CD4-positive, alpha-beta memory T cell (primary cell): ENCODE measurements at regions not wholly inside any gene's neighbourhood (a gene's known extent, or its start where the extent isn't known, plus 50 kb on each side); places are given as distances from the start of the nearest gene placed in this dataset.
"Not testable (repeated sequence)": the region's sequence is repeated elsewhere in the genome, so short reads cannot be mapped to it uniquely, and the experiment has no call there.

ENCODE experiments used
- CTCF ChIA-PET: fragments of 350-600 bp; sonication (Branson Sonifier 250); formaldehyde crosslinking; loops from one replicate; lab custom pipeline; 2021; ENCODE audit warnings: inconsistent platforms; ENCODE audit not compliant: partially characterized antibody; lab: Charles Lee
- POLR2A ChIA-PET: fragments of 350-600 bp; sonication (Branson Sonifier 250); formaldehyde crosslinking; loops from one replicate; lab custom pipeline; 2021; ENCODE audit not compliant: partially characterized antibody; lab: Charles Lee
- DNase-seq, 5 donors: peaks; one replicate each; pipeline versions ENCODE4 v3.0.0 to v3.0.0-alpha.2; 2020 to 2022; ENCODE audit warnings: mixed read lengths in 1 of 5
- H3K27ac ChIP-seq: one replicate; pipeline ENCODE4 v1.7.0; 2013; ENCODE audit warnings: low read depth, low read length
- H3K27me3 ChIP-seq: 2 replicates; pipeline ENCODE4 v1.7.0; 2013; ENCODE audit warnings: mild to moderate bottlenecking, low read length, moderate library complexity; ENCODE audit not compliant: insufficient read depth
- H3K36me3 ChIP-seq: 2 replicates; pipeline ENCODE4 v1.7.0; 2013; ENCODE audit warnings: mild to moderate bottlenecking, low read length, moderate library complexity; ENCODE audit not compliant: insufficient read depth
- H3K4me1 ChIP-seq: 2 replicates; pipeline ENCODE4 v1.7.0; 2013; ENCODE audit warnings: mild to moderate bottlenecking, low read length, moderate library complexity; ENCODE audit not compliant: insufficient read depth
- H3K4me3 ChIP-seq, 2 donors: one replicate each; pipeline ENCODE4 v1.7.0; 2013; ENCODE audit warnings: low read length in 2 of 2, mild to moderate bottlenecking in 1 of 2
- H3K9me3 ChIP-seq, 2 donors: one replicate each; pipeline ENCODE4 v1.7.0; 2013; ENCODE audit warnings: low read length in 2 of 2, control low read depth in 1 of 2; ENCODE audit not compliant: control insufficient read depth in 1 of 2
- H3K27ac Mint-ChIP-seq, 7 donors: one replicate each; pipeline ENCODE4 v1.8.0; 2020 to 2021; ENCODE audit warnings: mixed read lengths in 7 of 7, mild to moderate bottlenecking in 6 of 7, inconsistent platforms in 3 of 7, moderate library complexity in 3 of 7
- H3K27me3 Mint-ChIP-seq, 2 donors: one replicate each; pipeline ENCODE4 v1.8.0; 2020 to 2021; ENCODE audit warnings: mixed read lengths in 2 of 2
- H3K36me3 Mint-ChIP-seq, 2 donors: one replicate each; pipeline ENCODE4 v1.8.0; 2020 to 2021; ENCODE audit warnings: mixed read lengths in 2 of 2, inconsistent platforms in 1 of 2, mild to moderate bottlenecking in 1 of 2
- H3K4me1 Mint-ChIP-seq, 4 donors: one replicate each; pipeline ENCODE4 v1.8.0; 2020 to 2021; ENCODE audit warnings: mixed read lengths in 4 of 4, mild to moderate bottlenecking in 1 of 4
- H3K4me3 Mint-ChIP-seq, 8 donors: one replicate each; pipeline ENCODE4 v1.8.0; 2020 to 2021; ENCODE audit warnings: mixed read lengths in 8 of 8, mild to moderate bottlenecking in 7 of 8, moderate library complexity in 6 of 8, inconsistent platforms in 3 of 8
- H3K9me3 Mint-ChIP-seq, 8 donors: one replicate each; pipeline ENCODE4 v1.8.0; 2020 to 2021; ENCODE audit warnings: mixed read lengths in 8 of 8, mild to moderate bottlenecking in 5 of 8, inconsistent platforms in 3 of 8, moderate library complexity in 1 of 8
- intact Hi-C: fragments of 100-400 bp; cut with micrococcal nuclease; formaldehyde crosslinking; loops from one replicate; pipeline ENCODE4 v1.15.1; 2023

GRCh38 chr5:155556222-155556621 is 542.7 kb downstream of the KIF4B start:
- H3K9me3 Mint-ChIP-seq: peaks cover 0 to 2% (median 0%) of the 10 kb centered on the region in 8 donors
- intact Hi-C loops: no loop called here
- H3K4me3 ChIP-seq: no peak overlapping the region
- no peaks in the 10 kb centered on the region for H3K27me3 ChIP-seq
- ChIA-PET POLR2A (no interaction called here), CTCF (no interaction called here)
- no peaks in the 10 kb centered on the region for H3K4me1 ChIP-seq
- H3K27me3 Mint-ChIP-seq: no peaks in the 10 kb centered on the region
- no peak for DNase-seq
- H3K36me3 ChIP-seq: no peaks in the 10 kb centered on the region
- no peaks in the 10 kb centered on the region for H3K36me3 Mint-ChIP-seq
- H3K4me1 Mint-ChIP-seq: no peaks in the 10 kb centered on the region
- H3K27ac ChIP-seq: no peak overlapping the region
- H3K4me3 Mint-ChIP-seq: no peak overlapping the region
- H3K27ac Mint-ChIP-seq: no peak overlapping the region
- H3K9me3 ChIP-seq: no peaks in the 10 kb centered on the region

DNA sequence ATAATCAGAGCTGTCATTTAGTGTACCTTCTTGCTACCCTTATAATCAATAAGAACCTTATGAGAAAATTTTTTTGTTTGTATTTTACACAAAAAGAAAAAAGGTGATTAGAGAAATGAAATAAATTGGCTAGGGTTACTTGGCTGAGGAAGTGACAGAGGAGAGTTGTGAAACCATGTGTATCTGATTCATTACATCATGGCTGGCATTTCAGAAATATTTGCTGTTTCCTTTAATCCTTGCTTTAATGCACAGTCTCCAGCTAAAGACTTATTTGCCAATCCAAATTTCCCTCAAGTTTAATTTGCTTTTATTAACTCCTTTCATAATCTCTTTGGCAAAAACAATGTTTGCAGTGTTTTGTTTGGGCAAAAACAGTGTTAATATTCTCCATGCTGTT is 543.1 kb downstream of the KIF4B start:
- no peak overlapping the region for H3K27ac ChIP-seq
- intact Hi-C loops: no loop called here
- CTCF ChIA-PET: no interaction called here
- Mint-ChIP-seq H3K36me3 (no peaks in the 10 kb centered on the region), H3K27ac (no peak overlapping the region), H3K9me3 (peaks cover 0 to 2% (median 0%) of the 10 kb centered on the region in 8 donors), H3K4me3 (no peak overlapping the region), H3K27me3 (no peaks in the 10 kb centered on the region), H3K4me1 (no peaks in the 10 kb centered on the region)
- no peaks in the 10 kb centered on the region for H3K27me3 ChIP-seq
- POLR2A ChIA-PET: no interaction called here
- H3K36me3 ChIP-seq: no peaks in the 10 kb centered on the region
- no peaks in the 10 kb centered on the region for H3K4me1 ChIP-seq
- H3K9me3 ChIP-seq: no peaks in the 10 kb centered on the region
- H3K4me3 ChIP-seq: no peak overlapping the region
- DNase-seq: no peak

GRCh38 chr5:155562158-155562557 is 548.6 kb downstream of the KIF4B start:
- Mint-ChIP-seq H3K9me3 (peaks cover 0 to 6% (median under 1%) of the 10 kb centered on the region in 8 donors), H3K36me3 (no peaks in the 10 kb centered on the region), H3K4me3 (no peak overlapping the region), H3K27me3 (peaks cover 0 to 3% of the 10 kb centered on the region in 2 donors), H3K4me1 (peaks cover 0 to 2% (median 0%) of the 10 kb centered on the region in 4 donors), H3K27ac (no peak overlapping the region)
- Histone ChIP-seq H3K27me3 (no peaks in the 10 kb centered on the region), H3K27ac (no peak overlapping the region), H3K9me3 (no peaks in the 10 kb centered on the region), H3K4me3 (no peak overlapping the region), H3K4me1 (no peaks in the 10 kb centered on the region), H3K36me3 (no peaks in the 10 kb centered on the region)
- intact Hi-C loops: no loop called here
- DNase-seq: no peak
- CTCF ChIA-PET: no interaction called here
- POLR2A ChIA-PET: no interaction called here

- ChIA-PET POLR2A (no interaction called here), CTCF (no interaction called here)
- H3K27ac ChIP-seq: no peak overlapping the region
- H3K27ac Mint-ChIP-seq: no peak overlapping the region
- no peaks in the 10 kb centered on the region for H3K36me3 Mint-ChIP-seq
- H3K4me1 Mint-ChIP-seq: peaks cover 0 to 2% (median 0%) of the 10 kb centered on the region in 4 donors
- H3K27me3 ChIP-seq: no peaks in the 10 kb centered on the region
- H3K4me3 Mint-ChIP-seq: no peak overlapping the region
- H3K4me1 ChIP-seq: no peaks in the 10 kb centered on the region
- no peak for DNase-seq
- no peak overlapping the region for H3K4me3 ChIP-seq
- peaks cover 0 to 11% (median 4%) of the 10 kb centered on the region in 8 donors for H3K9me3 Mint-ChIP-seq
- peaks cover 0 to 3% of the 10 kb centered on the region in 2 donors for H3K27me3 Mint-ChIP-seq
- intact Hi-C loops: no loop called here
- no peaks in the 10 kb centered on the region for H3K36me3 ChIP-seq
- H3K9me3 ChIP-seq: no peaks in the 10 kb centered on the region
Measured at GRCh38 chr5:155564541-155564940, 551.0 kb downstream of the KIF4B start.

- Mint-ChIP-seq H3K36me3 (no peaks in the 10 kb centered on the region), H3K4me1 (no peaks in the 10 kb centered on the region), H3K9me3 (peaks cover 0 to 15% (median 4%) of the 10 kb centered on the region in 8 donors), H3K27me3 (no peaks in the 10 kb centered on the region), H3K27ac (no peak overlapping the region), H3K4me3 (no peak overlapping the region)
- ChIA-PET CTCF (no interaction called here), POLR2A (no interaction called here)
- Histone ChIP-seq H3K36me3 (no peaks in the 10 kb centered on the region), H3K27ac (no peak overlapping the region), H3K4me3 (no peak overlapping the region), H3K27me3 (no peaks in the 10 kb centered on the region), H3K4me1 (no peaks in the 10 kb centered on the region), H3K9me3 (no peaks in the 10 kb centered on the region)
- DNase-seq: no peak
- intact Hi-C loops: no loop called here
Measured at GRCh38 chr5:155575861-155576260, 562.3 kb downstream of the KIF4B start.

GRCh38 chr5:155586808-155587207 is 573.3 kb downstream of the KIF4B start:
- H3K36me3 ChIP-seq, DNase-seq, H3K4me3 ChIP-seq, H3K27ac Mint-ChIP-seq, CTCF ChIA-PET, intact Hi-C loops, H3K4me1 Mint-ChIP-seq, H3K9me3 ChIP-seq, H3K4me3 Mint-ChIP-seq, H3K4me1 ChIP-seq, H3K27me3 Mint-ChIP-seq, H3K9me3 Mint-ChIP-seq, POLR2A ChIA-PET, H3K27me3 ChIP-seq, H3K27ac ChIP-seq, H3K36me3 Mint-ChIP-seq: not testable (repeated sequence)

GRCh38 chr5:155587458-155587857 is 573.9 kb downstream of the KIF4B start:
- no peaks in the 10 kb centered on the region for H3K9me3 Mint-ChIP-seq
- no peaks in the 10 kb centered on the region for H3K36me3 Mint-ChIP-seq
- no peak overlapping the region for H3K4me3 ChIP-seq
- intact Hi-C loops: no loop called here
- H3K27ac ChIP-seq: no peak overlapping the region
- H3K27me3 Mint-ChIP-seq: no peaks in the 10 kb centered on the region
- ChIA-PET POLR2A (no interaction called here), CTCF (no interaction called here)
- no peaks in the 10 kb centered on the region for H3K27me3 ChIP-seq
- no peak for DNase-seq
- H3K4me1 ChIP-seq: no peaks in the 10 kb centered on the region
- H3K9me3 ChIP-seq: no peaks in the 10 kb centered on the region
- no peak overlapping the region for H3K4me3 Mint-ChIP-seq
- no peaks in the 10 kb centered on the region for H3K36me3 ChIP-seq
- H3K4me1 Mint-ChIP-seq: no peaks in the 10 kb centered on the region
- H3K27ac Mint-ChIP-seq: no peak overlapping the region

DNA sequence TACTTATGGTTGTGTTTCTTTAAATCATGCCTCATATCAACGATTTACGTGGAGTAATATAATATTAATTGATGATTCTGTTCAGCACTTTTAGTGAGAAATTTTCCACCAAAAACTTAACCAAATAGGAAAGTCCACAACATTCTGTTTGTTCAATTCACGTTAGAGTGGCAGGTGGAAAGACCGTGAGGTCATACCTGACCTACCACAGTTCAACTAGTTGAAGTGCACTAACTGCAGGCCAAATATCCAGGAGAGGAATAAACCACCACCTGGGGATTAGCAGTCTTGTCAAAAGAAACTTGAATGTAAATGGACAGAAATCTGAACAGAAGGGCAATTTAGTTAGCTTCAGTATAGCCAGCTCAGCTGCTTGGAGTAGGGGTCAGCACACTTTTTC is 577.7 kb downstream of the KIF4B start:
- no peaks in the 10 kb centered on the region for H3K9me3 ChIP-seq
- no peaks in the 10 kb centered on the region for H3K4me1 ChIP-seq
- H3K36me3 ChIP-seq: no peaks in the 10 kb centered on the region
- no peak overlapping the region for H3K4me3 Mint-ChIP-seq
- DNase-seq: no peak
- H3K27me3 ChIP-seq: no peaks in the 10 kb centered on the region
- POLR2A ChIA-PET: no interaction called here
- H3K4me3 ChIP-seq: no peak overlapping the region
- CTCF ChIA-PET: no interaction called here
- H3K4me1 Mint-ChIP-seq: no peaks in the 10 kb centered on the region
- intact Hi-C loops: no loop called here
- no peak overlapping the region for H3K27ac ChIP-seq
- no peaks in the 10 kb centered on the region for H3K9me3 Mint-ChIP-seq
- peaks cover 0 to 1% of the 10 kb centered on the region in 2 donors for H3K27me3 Mint-ChIP-seq
- H3K27ac Mint-ChIP-seq: no peak overlapping the region
- H3K36me3 Mint-ChIP-seq: no peaks in the 10 kb centered on the region
